ENCODE measurements at regions not wholly inside any gene's neighbourhood (a gene's known extent, or its start where the extent isn't known, plus 50 kb on each side); places are given as distances from the start of the nearest gene placed in this dataset.

- H3K4me3 Mint-ChIP-seq (ENCODE audit: unreplicated experiment), result no peak overlapping the region
- peaks cover 25% of the 10 kb centered on the region for H3K4me1 Mint-ChIP-seq (ENCODE audit: insufficient read depth, unreplicated experiment)
- BruUV-seq (replicated peaks), result no TSS peak
- no peaks in the 10 kb centered on the region for H3K36me3 Mint-ChIP-seq (ENCODE audit: insufficient read depth, unreplicated experiment)
- ChIA-PET CTCF (interaction anchor here (0.6 to 1.8 kb wide), 6 partner anchors 17 to 415 kb away, joined by 3 to 8 read pairs (median 3); no protein-coding TSS in a partner anchor), POLR2A (interaction anchor here (0.5 to 0.6 kb wide), 2 partner anchors 64 to 973 kb away, joined by 3 read pairs; no protein-coding TSS in a partner anchor)
- TF ChIP-seq CTCF (IDR thresholded peaks at IDR 0.05; ENCODE audit: unreplicated experiment), result no peak
- no peak for DNase-seq (ENCODE audit: unreplicated experiment)
- intact Hi-C loops (cut with micrococcal nuclease), result no loop called here
- no peaks in the 10 kb centered on the region for H3K27me3 Mint-ChIP-seq (ENCODE audit: insufficient read depth, unreplicated experiment)
- H3K9me3 Mint-ChIP-seq (ENCODE audit: unreplicated experiment), result no peaks in the 10 kb centered on the region
- no peak overlapping the region for H3K27ac Mint-ChIP-seq (ENCODE audit: low read depth, unreplicated experiment)
Measured at GRCh38 chr12:46963191-46963590, 116.2 kb upstream of the PCED1B start.

DNA sequence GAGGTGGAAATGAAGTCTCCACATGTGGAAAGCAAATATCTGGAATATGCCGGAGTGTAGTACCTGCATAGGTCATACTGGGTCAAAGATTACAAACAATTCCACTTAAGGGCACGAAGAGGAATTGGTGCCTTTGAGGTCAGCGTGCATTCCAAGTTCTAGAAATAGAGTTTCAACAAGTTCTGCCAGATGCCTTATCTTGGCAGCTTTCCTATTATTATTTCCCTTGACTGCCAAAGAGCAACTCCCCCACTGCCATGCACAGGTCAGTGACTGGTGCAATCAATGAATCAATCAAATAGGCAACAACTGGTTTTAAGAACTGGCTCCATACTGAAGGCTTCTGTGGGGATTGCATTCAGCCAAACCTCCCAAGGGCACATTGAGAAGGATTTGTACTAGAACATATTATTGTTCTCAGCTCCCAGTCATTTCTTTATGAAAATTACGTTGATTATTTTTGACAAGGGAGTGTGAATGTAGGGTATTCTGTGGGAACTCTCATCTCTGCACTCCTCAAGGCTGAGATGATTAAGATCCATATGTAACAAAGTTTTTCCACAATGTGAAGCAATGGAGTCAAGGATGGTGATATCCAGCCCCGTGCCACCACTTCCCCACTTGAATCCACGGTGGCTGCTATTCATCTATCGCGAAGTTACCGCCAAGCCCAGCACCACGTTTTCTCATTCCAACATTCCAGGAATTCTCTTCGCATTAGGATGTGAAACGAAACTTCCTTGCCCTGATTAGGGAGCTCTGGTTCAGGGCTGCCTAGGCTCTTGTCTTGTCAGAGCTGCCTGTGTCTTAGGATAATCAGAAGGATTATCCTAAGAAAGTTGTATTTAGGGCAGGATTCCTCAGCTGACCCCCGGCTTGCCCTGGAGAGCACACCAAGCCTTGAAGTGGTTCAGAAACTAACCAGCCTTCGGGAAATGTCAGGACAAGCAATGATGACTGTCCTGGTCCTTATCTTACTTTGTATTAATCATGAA is 115.1 kb upstream of the PCED1B start:
- Mint-ChIP-seq H3K4me3 (ENCODE audit: unreplicated experiment) (peak overlapping the region; percentile 30), H3K9me3 (ENCODE audit: unreplicated experiment) (no peaks in the 10 kb centered on the region), H3K27me3 (ENCODE audit: insufficient read depth, unreplicated experiment) (no peaks in the 10 kb centered on the region), H3K36me3 (ENCODE audit: insufficient read depth, unreplicated experiment) (no peaks in the 10 kb centered on the region), H3K27ac (ENCODE audit: low read depth, unreplicated experiment) (no peak overlapping the region), H3K4me1 (ENCODE audit: insufficient read depth, unreplicated experiment) (peaks cover 22% of the 10 kb centered on the region)
- no TSS peak for BruUV-seq (replicated peaks)
- intact Hi-C loops (cut with micrococcal nuclease), result no loop called here
- ChIA-PET POLR2A (interaction anchor here (0.5 to 1.5 kb wide), 4 partner anchors 13 to 974 kb away, joined by 3 to 4 read pairs (median 3); no protein-coding TSS in a partner anchor), CTCF (interaction anchor here (0.6 to 2.0 kb wide), 5 partner anchors 20 to 416 kb away, joined by 3 to 8 read pairs (median 4); no protein-coding TSS in a partner anchor)
- DNase-seq (ENCODE audit: unreplicated experiment), result peak; percentile 78
- no peak for TF ChIP-seq CTCF (IDR thresholded peaks at IDR 0.05; ENCODE audit: unreplicated experiment)

DNA sequence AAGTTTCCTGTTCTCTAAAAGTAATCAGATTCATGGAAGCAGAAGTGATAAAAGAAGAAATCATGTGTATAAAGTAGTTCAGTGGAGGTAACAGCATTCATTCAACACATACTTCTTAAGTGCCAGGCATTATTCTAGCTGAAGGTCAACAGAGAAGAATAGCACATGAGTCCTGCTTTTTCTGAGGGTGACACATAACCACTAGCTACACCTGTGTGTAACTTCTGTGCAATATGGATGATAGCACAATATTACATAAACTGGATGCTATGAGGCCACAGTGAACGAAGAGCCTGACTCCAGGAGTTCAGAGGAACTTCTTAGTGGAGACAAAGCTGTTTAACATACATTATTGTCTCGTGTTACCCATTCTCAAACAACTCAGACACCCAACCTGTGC is 114.3 kb upstream of the PCED1B start:
- Mint-ChIP-seq H3K27me3 (ENCODE audit: insufficient read depth, unreplicated experiment) (no peaks in the 10 kb centered on the region), H3K36me3 (ENCODE audit: insufficient read depth, unreplicated experiment) (no peaks in the 10 kb centered on the region), H3K4me3 (ENCODE audit: unreplicated experiment) (no peak overlapping the region), H3K4me1 (ENCODE audit: insufficient read depth, unreplicated experiment) (peaks cover 16% of the 10 kb centered on the region), H3K9me3 (ENCODE audit: unreplicated experiment) (no peaks in the 10 kb centered on the region), H3K27ac (ENCODE audit: low read depth, unreplicated experiment) (no peak overlapping the region)
- DNase-seq (ENCODE audit: unreplicated experiment), result no peak
- ChIA-PET POLR2A (interaction anchor here (0.5 to 1.5 kb wide), 4 partner anchors 13 to 1299 kb away, joined by 3 to 4 read pairs (median 3); no protein-coding TSS in a partner anchor), CTCF (interaction anchor here (0.6 to 2.0 kb wide), 4 partner anchors 18 to 1259 kb away, joined by 3 to 8 read pairs (median 4); no protein-coding TSS in a partner anchor)
- no TSS peak for BruUV-seq (replicated peaks)
- intact Hi-C loops (cut with micrococcal nuclease), result no loop called here
- TF ChIP-seq CTCF (IDR thresholded peaks at IDR 0.05; ENCODE audit: unreplicated experiment), result no peak

GRCh38 chr12:46965880-46966279 is 113.5 kb upstream of the PCED1B start:
- Mint-ChIP-seq H3K27ac (ENCODE audit: low read depth, unreplicated experiment) (no peak overlapping the region), H3K36me3 (ENCODE audit: insufficient read depth, unreplicated experiment) (no peaks in the 10 kb centered on the region), H3K9me3 (ENCODE audit: unreplicated experiment) (no peaks in the 10 kb centered on the region), H3K4me1 (ENCODE audit: insufficient read depth, unreplicated experiment) (peaks cover 16% of the 10 kb centered on the region), H3K27me3 (ENCODE audit: insufficient read depth, unreplicated experiment) (no peaks in the 10 kb centered on the region), H3K4me3 (ENCODE audit: unreplicated experiment) (no peak overlapping the region)
- no peak for TF ChIP-seq CTCF (IDR thresholded peaks at IDR 0.05; ENCODE audit: unreplicated experiment)
- intact Hi-C loops (cut with micrococcal nuclease), result no loop called here
- POLR2A ChIA-PET, result interaction anchor here (1.2 to 1.4 kb wide), 2 partner anchors 22 to 31 kb away, joined by 3 to 4 read pairs; no protein-coding TSS in a partner anchor
- no peak for DNase-seq (ENCODE audit: unreplicated experiment)
- no TSS peak for BruUV-seq (replicated peaks)
- CTCF ChIA-PET, result interaction anchor here (0.6 to 1.5 kb wide), 4 partner anchors 18 to 961 kb away, joined by 3 to 7 read pairs (median 4); no protein-coding TSS in a partner anchor

Measured in MCF 10A (cell line).